HG03045 (cell line): ENCODE measurements at regions not wholly inside any gene's neighbourhood (a gene's known extent, or its start where the extent isn't known, plus 50 kb on each side); places are given as distances from the start of the nearest gene placed in this dataset.
"Not testable (repeated sequence)": the region's sequence is repeated elsewhere in the genome, so short reads cannot be mapped to it uniquely, and the experiment has no call there.

ENCODE experiments used
- ATAC-seq: cut with Tn5 transposase; IDR thresholded peaks from one replicate; pipeline ENCODE4 v1.9.1; 2021; ENCODE audit warnings: mild to moderate bottlenecking, moderate library complexity; ENCODE audit not compliant: unreplicated experiment

- no peak for ATAC-seq
Observed at GRCh38 chr4:141290771-141291170, 70.1 kb downstream of the ZNF330 start.

- no peak for ATAC-seq
Observed at GRCh38 chr4:141294306-141294705, 73.6 kb downstream of the ZNF330 start.

GRCh38 chr4:141301216-141301615 is 80.5 kb downstream of the ZNF330 start:
- no peak for ATAC-seq

GRCh38 chr4:141302924-141303323 is 82.2 kb downstream of the ZNF330 start:
- ATAC-seq, result no peak

GRCh38 chr4:141304346-141304745 is 83.7 kb downstream of the ZNF330 start:
- no peak for ATAC-seq

GRCh38 chr4:141306331-141306730 is 85.6 kb downstream of the ZNF330 start:
- ATAC-seq, result no peak

GRCh38 chr4:141307241-141307689 is 86.6 kb downstream of the ZNF330 start:
- ATAC-seq, result peak; percentile 100

GRCh38 chr4:141309874-141310273 is 89.2 kb downstream of the ZNF330 start:
- ATAC-seq, result no peak

GRCh38 chr4:141311246-141312204 is 90.8 kb downstream of the ZNF330 start:
- no peak for ATAC-seq

- ATAC-seq, result no peak
Observed at GRCh38 chr4:141314627-141315026, 93.9 kb downstream of the ZNF330 start.

- no peak for ATAC-seq
Observed at GRCh38 chr4:141328560-141329173, 108.0 kb downstream of the ZNF330 start.

GRCh38 chr4:141329174-141329569 is 108.5 kb downstream of the ZNF330 start:
- no peak for ATAC-seq

GRCh38 chr4:141330616-141331015 is 109.9 kb downstream of the ZNF330 start:
- ATAC-seq, result no peak

- no peak for ATAC-seq
Observed at GRCh38 chr4:141331534-141332358, 111.1 kb downstream of the ZNF330 start.

- not testable (repeated sequence) for ATAC-seq
Observed at GRCh38 chr4:141332359-141333181, 111.9 kb downstream of the ZNF330 start.

GRCh38 chr4:141333456-141334230 is 112.9 kb downstream of the ZNF330 start:
- not testable (repeated sequence) for ATAC-seq

GRCh38 chr4:141335166-141335565 is 114.5 kb downstream of the ZNF330 start:
- ATAC-seq, result no peak

GRCh38 chr4:141338238-141338637 is 117.5 kb downstream of the ZNF330 start:
- no peak for ATAC-seq

- ATAC-seq, result no peak
Observed at GRCh38 chr4:141339391-141339790, 118.7 kb downstream of the ZNF330 start.

GRCh38 chr4:141339966-141340365 is 119.3 kb downstream of the ZNF330 start:
- no peak for ATAC-seq
